Eye (tissue), 1 donor: ENCODE measurements at regions not wholly inside any gene's neighbourhood (a gene's known extent, or its start where the extent isn't known, plus 50 kb on each side); places are given as distances from the start of the nearest gene placed in this dataset.

ENCODE experiments used
- DNase-seq: peaks from one replicate; pipeline ENCODE4 v3.0.0-alpha.2; 2015

DNA sequence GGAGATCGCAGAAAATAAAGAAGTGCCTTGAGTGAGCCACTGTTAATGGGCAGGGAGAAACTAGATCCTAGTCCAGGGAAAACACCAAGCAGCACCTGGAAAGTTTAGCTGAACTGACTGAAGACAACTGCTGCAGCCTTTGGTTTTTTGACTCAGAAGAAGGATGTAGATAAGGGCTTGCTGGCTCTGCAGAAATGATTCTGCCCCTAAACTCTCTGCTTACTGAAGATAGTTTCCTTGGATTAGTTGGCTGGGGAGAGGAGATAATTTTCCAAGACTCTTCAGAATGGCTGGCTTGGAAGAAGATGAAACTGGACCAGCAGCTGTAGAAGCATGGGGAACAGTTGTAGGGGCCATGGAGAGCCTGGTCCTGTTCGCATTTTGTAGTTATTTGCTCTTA, 471.8 kb downstream of the KDM4C start:
- no peak for DNase-seq

DNA sequence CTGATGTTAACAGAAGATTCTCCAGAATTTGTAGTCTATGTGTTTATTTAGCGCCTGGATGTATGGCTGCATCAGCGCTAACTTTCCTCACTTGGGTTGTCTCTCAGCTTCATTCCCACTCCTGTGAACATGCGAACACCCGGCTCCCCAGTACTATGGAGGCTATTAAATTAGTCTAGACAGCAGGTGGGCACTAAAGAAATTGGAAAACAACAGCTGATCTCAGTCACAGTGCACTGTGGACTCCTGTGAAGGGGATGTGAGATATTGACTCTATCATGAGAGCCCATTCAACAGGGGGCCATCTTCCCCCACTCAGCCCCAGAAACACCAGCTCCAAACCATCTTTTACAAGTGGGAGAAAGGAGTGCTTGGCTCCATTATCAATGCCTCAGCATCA, 471.0 kb downstream of the KDM4C start:
- peak; percentile 16 for DNase-seq

DNA sequence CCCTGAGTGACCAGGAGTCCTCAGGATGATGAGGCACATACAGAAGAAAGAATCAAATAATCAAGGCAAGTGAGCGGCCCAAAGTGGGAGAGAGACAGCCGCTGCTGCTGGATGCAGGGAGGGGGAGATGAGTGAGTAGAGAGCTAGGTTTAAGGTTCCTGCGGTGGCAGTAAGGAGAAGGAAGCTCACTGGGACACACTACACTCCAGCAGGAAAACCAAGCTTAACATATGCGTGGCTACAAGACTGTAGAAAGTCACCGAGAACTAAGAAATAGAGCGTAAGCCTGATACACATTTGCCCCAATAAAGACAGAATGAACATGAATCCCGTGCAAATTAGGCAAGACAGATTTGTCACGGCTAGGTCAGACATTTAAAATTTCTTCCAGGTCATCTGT, 470.2 kb downstream of the KDM4C start:
- no peak for DNase-seq

DNA sequence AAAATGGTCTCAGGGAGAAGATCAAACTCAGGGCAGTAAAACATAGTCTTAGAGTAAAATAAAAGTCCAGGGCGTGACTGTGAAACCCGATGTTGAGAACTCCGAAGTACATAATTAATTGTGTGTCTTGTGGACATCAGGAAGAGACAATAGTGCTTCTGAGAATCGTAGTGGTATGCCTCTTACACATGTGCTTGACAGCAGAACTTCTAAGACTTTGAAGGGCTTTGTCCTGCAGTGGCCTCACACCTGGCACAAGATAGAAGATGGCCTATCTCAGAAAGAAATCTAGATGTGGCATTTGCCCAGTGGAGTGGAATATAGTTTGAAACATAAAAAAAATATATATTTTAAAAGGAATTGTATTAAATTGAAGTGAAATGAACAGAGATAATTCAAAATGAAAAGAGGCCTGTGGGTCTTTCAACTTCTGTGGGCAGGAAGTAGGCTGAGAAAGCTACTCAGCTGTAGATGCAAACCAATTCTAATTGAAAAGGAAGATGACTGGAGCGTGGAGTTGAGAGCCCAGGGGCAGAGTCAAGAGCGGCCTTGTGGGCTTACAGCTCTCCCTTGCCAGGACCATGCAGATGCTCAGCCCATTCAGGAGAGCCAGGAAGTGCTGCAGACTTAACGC, 468.4 kb downstream of the KDM4C start:
- DNase-seq: no peak
